ENCODE measurements at regions not wholly inside any gene's neighbourhood (a gene's known extent, or its start where the extent isn't known, plus 50 kb on each side); places are given as distances from the start of the nearest gene placed in this dataset.

DNA sequence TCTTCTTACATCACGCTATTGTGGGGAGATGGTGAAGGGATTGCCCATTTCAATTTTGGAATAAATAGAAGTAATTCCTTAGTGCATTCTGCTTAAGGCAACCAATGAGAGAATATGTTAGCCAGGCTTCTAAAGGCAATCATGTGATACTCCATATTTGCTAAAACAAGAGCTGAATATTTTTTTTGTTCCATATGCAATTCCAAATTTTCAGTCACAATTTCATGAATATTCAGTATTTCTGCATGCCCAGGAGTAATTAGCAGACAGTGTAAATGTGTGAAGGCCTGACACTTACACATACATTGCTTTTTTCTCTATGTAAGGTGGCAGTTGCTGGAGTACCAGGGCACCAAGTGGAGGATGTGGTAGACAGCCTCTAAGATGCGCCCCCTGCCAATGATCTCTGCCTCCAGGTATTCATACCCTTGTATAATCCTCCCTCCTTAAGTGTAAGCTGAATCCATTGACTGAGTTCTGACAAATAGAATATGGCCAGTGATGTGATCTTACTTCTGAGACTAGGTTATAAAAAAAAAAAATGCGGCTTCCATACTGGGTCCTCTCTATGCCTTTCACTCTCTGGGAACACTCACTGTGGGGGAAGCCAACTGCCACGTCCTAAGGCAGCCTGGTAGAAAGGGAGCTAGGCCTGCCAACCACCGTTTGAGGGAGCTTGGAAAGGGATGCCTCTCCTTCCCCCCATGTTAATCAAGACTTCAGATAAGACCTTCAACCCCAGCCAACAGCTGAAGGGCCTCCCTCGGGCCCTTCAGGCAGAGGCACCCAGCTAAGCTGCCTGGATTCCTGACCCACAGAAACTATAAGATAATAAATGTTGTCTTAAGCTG is 62.7 kb upstream of the PTGR2 start:
- Histone ChIP-seq H3K4me2 (ENCODE audit: unreplicated experiment) (peak overlapping the region; percentile 68), H3K9ac (peak overlapping the region; percentile 77)
- in situ Hi-C loops (cut with MboI), result no loop called here

DNA sequence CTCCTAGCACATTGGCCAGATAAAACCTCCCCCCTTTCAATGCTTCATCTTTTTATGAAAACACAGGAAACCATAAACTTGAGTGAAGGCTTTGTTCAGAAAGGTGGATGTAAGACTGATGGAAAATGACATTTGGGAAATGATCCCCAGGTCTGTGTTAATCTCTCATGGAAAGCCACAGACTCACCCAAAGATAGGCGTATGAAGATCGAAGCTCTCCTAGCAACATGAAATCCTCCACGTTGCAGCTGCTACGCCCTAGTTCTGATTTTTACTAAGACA is 63.4 kb upstream of the PTGR2 start:
- peaks cover 20% of the 10 kb centered on the region for H3K79me2 ChIP-seq (ENCODE audit: insufficient read depth)
- H3K4me1 ChIP-seq (ENCODE audit: insufficient read depth), result peaks cover 46% of the 10 kb centered on the region
- peak overlapping the region; percentile 82 for H3K4me3 ChIP-seq
- no peak for TF ChIP-seq EZH2phosphoT487 (IDR thresholded peaks at IDR 0.05; ENCODE audit: insufficient read depth, low read depth)
- TF ChIP-seq EZH2 (IDR thresholded peaks at IDR 0.05; ENCODE audit: insufficient read depth, poor library complexity, severe bottlenecking), result no peak
- peak overlapping the region; percentile 99 for H3K4me2 ChIP-seq (ENCODE audit: unreplicated experiment)
- no peaks in the 10 kb centered on the region for H4K20me1 ChIP-seq (ENCODE audit: insufficient read depth)
- DNase-seq, result no peak
- H3K27me3 ChIP-seq (replicated peaks; ENCODE audit: insufficient read depth), result no peaks in the 10 kb centered on the region
- H3K9me3 ChIP-seq (ENCODE audit: low read depth), result no peaks in the 10 kb centered on the region
- in situ Hi-C loops (cut with MboI), result no loop called here
- H2AFZ ChIP-seq, result peak overlapping the region; percentile 67; the same call in 1 of the 2 replicates
- 87 to 92% methylated on average over 4 of the region's 4 CpGs for WGBS, 2 experiments (ENCODE audit: low coverage in 1 of 2, low lambda C conversion rate in 2 of 2, missing lambda C conversion rate in 2 of 2)
- peaks cover 62% of the 10 kb centered on the region for H3F3A ChIP-seq (ENCODE audit: insufficient read depth)
- H3K9me2 ChIP-seq (ENCODE audit: insufficient read depth), result no peaks in the 10 kb centered on the region
- peak overlapping the region; percentile 99 for H3K27ac ChIP-seq
- no peaks in the 10 kb centered on the region for H3K36me3 ChIP-seq (ENCODE audit: low read depth)
- H3K9ac ChIP-seq, result peak overlapping the region; percentile 97

More for the DNA sequence above, 62.7 kb upstream of the PTGR2 start:
- Histone ChIP-seq H4K20me1 (ENCODE audit: insufficient read depth) (no peaks in the 10 kb centered on the region), H3K27ac (peak overlapping the region; percentile 92), H2AFZ (no peak overlapping the region), H3K4me1 (ENCODE audit: insufficient read depth) (peaks cover 43% of the 10 kb centered on the region), H3K9me2 (ENCODE audit: insufficient read depth) (no peaks in the 10 kb centered on the region), H3K36me3 (ENCODE audit: low read depth) (no peaks in the 10 kb centered on the region), H3K4me3 (no peak overlapping the region), H3F3A (ENCODE audit: insufficient read depth) (peaks cover 56% of the 10 kb centered on the region), H3K27me3 (replicated peaks; ENCODE audit: insufficient read depth) (no peaks in the 10 kb centered on the region), H3K79me2 (ENCODE audit: insufficient read depth) (peaks cover 14% of the 10 kb centered on the region), H3K9me3 (ENCODE audit: low read depth) (no peaks in the 10 kb centered on the region)
- 70 to 75% methylated on average over 6 of the region's 6 CpGs for WGBS, 2 experiments (ENCODE audit: low coverage in 1 of 2, low lambda C conversion rate in 2 of 2, missing lambda C conversion rate in 2 of 2)
- DNase-seq, result no peak
- no peak for TF ChIP-seq EZH2 (IDR thresholded peaks at IDR 0.05; ENCODE audit: insufficient read depth, poor library complexity, severe bottlenecking)
- TF ChIP-seq EZH2phosphoT487 (IDR thresholded peaks at IDR 0.05; ENCODE audit: insufficient read depth, low read depth), result no peak

DNA sequence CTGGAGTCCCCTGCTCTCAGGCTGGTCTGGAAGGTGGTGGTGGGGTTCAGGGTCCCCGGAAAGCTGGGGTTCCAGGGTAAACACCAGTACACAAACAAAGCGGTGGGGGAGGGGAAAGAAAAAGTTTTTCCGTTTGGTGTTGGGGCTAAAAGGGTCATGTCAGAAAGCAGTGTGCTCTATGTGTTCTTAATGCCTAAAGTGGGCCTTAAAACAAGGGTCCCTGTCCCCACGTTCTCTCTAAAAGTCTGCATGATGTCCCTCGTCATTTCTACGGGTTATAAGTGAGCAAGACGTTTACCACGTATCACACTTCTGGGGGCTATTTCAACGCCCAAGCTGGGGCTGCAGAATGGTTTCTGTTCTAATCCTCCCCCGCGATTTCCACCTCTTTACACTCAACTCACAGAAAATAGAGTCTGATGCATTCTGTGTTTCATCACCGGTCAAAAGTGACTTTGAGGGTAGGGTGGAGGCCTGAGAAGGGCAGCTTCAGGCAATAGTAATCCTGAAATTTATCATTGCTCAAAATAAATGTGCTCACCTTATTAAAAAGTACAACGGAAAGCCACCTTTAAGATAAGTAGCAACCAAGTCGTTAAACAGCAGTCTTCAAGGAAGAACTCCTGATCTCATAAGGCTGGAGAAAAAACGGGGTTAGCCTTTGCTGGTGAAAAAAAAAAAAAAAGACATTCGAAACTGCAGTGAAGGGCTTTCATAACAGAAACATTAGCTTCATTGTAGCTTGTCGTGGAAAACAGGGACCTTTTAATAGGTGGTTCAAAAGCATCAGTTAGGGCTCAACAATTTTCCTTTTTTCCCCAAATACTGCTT is 63.9 kb upstream of the PTGR2 start:
- TF ChIP-seq EZH2 (IDR thresholded peaks at IDR 0.05; ENCODE audit: insufficient read depth, poor library complexity, severe bottlenecking) (no peak), EZH2phosphoT487 (IDR thresholded peaks at IDR 0.05; ENCODE audit: insufficient read depth, low read depth) (no peak)
- H3F3A ChIP-seq (ENCODE audit: insufficient read depth), result peaks cover 65% of the 10 kb centered on the region
- peak; percentile 87 for DNase-seq
- no peaks in the 10 kb centered on the region for H3K27me3 ChIP-seq (replicated peaks; ENCODE audit: insufficient read depth)
- H3K9ac ChIP-seq, result peak overlapping the region; percentile 97
- no peaks in the 10 kb centered on the region for H3K9me2 ChIP-seq (ENCODE audit: insufficient read depth)
- H3K4me1 ChIP-seq (ENCODE audit: insufficient read depth), result peaks cover 46% of the 10 kb centered on the region
- H3K27ac ChIP-seq, result peak overlapping the region; percentile 99
- H3K4me3 ChIP-seq, result peak overlapping the region; percentile 82
- 4 to 7% methylated on average over 17 of the region's 17 CpGs for WGBS, 2 experiments (ENCODE audit: low coverage in 1 of 2, low lambda C conversion rate in 2 of 2, missing lambda C conversion rate in 2 of 2)
- no peaks in the 10 kb centered on the region for H3K9me3 ChIP-seq (ENCODE audit: low read depth)
- H4K20me1 ChIP-seq (ENCODE audit: insufficient read depth), result no peaks in the 10 kb centered on the region
- H3K4me2 ChIP-seq (ENCODE audit: unreplicated experiment), result peak overlapping the region; percentile 99
- H3K79me2 ChIP-seq (ENCODE audit: insufficient read depth), result peaks cover 26% of the 10 kb centered on the region
- in situ Hi-C loops (cut with MboI), result no loop called here
- no peaks in the 10 kb centered on the region for H3K36me3 ChIP-seq (ENCODE audit: low read depth)
- H2AFZ ChIP-seq, result peak overlapping the region; percentile 67

DNA sequence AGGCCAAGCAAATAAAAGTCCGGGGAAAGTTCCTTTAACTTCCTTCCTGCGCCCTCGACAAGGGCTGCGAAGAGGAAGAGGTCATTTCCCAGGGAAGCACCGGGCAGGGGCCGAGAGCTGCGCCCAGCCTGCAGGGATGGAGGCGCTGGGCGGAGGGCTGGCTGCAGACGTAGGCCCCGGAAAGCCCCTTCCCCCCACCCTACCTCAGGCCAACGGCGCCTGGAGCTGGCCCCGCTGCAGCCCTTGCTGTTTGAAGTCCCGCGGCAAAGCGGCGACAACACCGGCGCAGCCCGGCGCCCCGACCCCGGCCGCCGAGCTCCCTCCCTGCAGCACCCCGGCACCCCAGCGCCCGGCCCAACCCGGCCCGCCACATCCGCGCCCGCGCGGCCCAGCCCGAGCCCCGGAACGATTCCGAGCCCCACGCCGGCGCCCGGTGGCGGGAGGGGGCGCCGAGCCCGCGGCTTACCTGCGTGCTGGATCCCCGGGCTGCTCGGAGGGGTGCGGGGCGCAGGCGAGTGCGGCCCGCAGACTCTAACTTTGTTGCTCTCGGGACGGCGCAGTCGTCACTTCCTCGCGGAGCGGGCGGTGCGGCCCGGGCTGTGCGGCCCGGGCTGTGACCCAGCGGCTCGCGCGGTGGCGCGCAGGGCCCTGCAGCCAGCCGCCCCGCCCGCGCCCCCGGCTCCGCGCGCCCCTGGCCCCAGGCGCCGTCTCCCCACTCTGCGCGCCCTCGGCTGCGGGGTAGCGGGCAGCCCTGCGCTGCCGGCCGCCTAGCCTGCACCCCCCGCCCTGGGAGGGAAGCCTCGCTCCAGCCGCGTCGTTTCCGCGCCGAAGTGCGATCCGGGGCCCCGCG is 64.8 kb upstream of the PTGR2 start:
- Histone ChIP-seq H3K9me3 (ENCODE audit: low read depth) (no peaks in the 10 kb centered on the region), H3K9me2 (ENCODE audit: insufficient read depth) (no peaks in the 10 kb centered on the region), H3K4me2 (ENCODE audit: unreplicated experiment) (peak overlapping the region; percentile 99), H3K9ac (peak overlapping the region; percentile 97), H4K20me1 (ENCODE audit: insufficient read depth) (no peaks in the 10 kb centered on the region), H3K4me3 (peak overlapping the region; percentile 82), H3K27me3 (replicated peaks; ENCODE audit: insufficient read depth) (no peaks in the 10 kb centered on the region), H3K27ac (peak overlapping the region; percentile 99), H2AFZ (peak overlapping the region; percentile 68), H3K4me1 (ENCODE audit: insufficient read depth) (peaks cover 46% of the 10 kb centered on the region), H3K36me3 (ENCODE audit: low read depth) (no peaks in the 10 kb centered on the region; the same call in 1 of the 2 replicates), H3K79me2 (ENCODE audit: insufficient read depth) (peaks cover 34% of the 10 kb centered on the region), H3F3A (ENCODE audit: insufficient read depth) (peaks cover 65% of the 10 kb centered on the region)
- in situ Hi-C loops (cut with MboI), result no loop called here
- 1 to 2% methylated on average over 36 to 53 of the region's 105 CpGs for WGBS, 2 experiments (ENCODE audit: low coverage in 1 of 2, low lambda C conversion rate in 2 of 2, missing lambda C conversion rate in 2 of 2)
- peak; percentile 76 for DNase-seq
- no peak for TF ChIP-seq EZH2phosphoT487 (IDR thresholded peaks at IDR 0.05; ENCODE audit: insufficient read depth, low read depth)
- no peak for TF ChIP-seq EZH2 (IDR thresholded peaks at IDR 0.05; ENCODE audit: insufficient read depth, poor library complexity, severe bottlenecking)
